KMS-11 (cell line): ENCODE measurements at regions not wholly inside any gene's neighbourhood (a gene's known extent, or its start where the extent isn't known, plus 50 kb on each side); places are given as distances from the start of the nearest gene placed in this dataset.

ENCODE experiments used
- H2AFZ ChIP-seq: fragments of 200-600 bp; sonication (generic); 2 replicates; pipeline ENCODE4 v1.6.1; 2016; ENCODE audit warnings: antibody characterized with exemption, mixed run types, low read depth
- H3K27ac ChIP-seq: fragments of 200-600 bp; sonication (generic); 2 replicates; pipeline ENCODE4 v1.6.1; 2016; ENCODE audit warnings: mild to moderate bottlenecking, mixed run types
- H3K27me3 ChIP-seq: fragments of 200-600 bp; sonication (generic); 2 replicates; pipeline ENCODE4 v1.6.1; 2017; ENCODE audit warnings: mild to moderate bottlenecking, low read depth, mixed run types, moderate library complexity; ENCODE audit not compliant: insufficient read depth
- H3K36me3 ChIP-seq: fragments of 200-600 bp; sonication (generic); 2 replicates; pipeline ENCODE4 v1.6.1; 2017; ENCODE audit warnings: mild to moderate bottlenecking, mixed run types; ENCODE audit not compliant: insufficient read depth
- H3K4me1 ChIP-seq: fragments of 200-600 bp; sonication (generic); 2 replicates; pipeline ENCODE4 v1.6.1; 2016; ENCODE audit warnings: mild to moderate bottlenecking, low read depth, mixed run types; ENCODE audit not compliant: poor library complexity, severe bottlenecking
- H3K4me2 ChIP-seq: fragments of 200-600 bp; sonication (generic); 2 replicates; pipeline ENCODE4 v1.7.0; 2016; ENCODE audit warnings: mild to moderate bottlenecking, mixed run types
- H3K4me3 ChIP-seq: fragments of 200-600 bp; sonication (generic); IDR thresholded peaks from 2 replicates; pipeline ENCODE4 v1.6.1; 2017; ENCODE audit warnings: low read depth, low read length, mixed read lengths; ENCODE audit not compliant: insufficient read depth
- H3K79me2 ChIP-seq: fragments of 200-600 bp; sonication (generic); 2 replicates; pipeline ENCODE4 v1.6.1; 2016; ENCODE audit warnings: low read depth, mixed run types; ENCODE audit not compliant: insufficient read depth
- H3K9ac ChIP-seq: fragments of 200-600 bp; sonication (generic); 2 replicates; pipeline ENCODE4 v1.6.1; 2016; ENCODE audit warnings: mild to moderate bottlenecking, mixed run types
- H4K20me1 ChIP-seq: fragments of 200-600 bp; sonication (generic); 2 replicates; pipeline ENCODE4 v1.6.1; 2016; ENCODE audit warnings: mild to moderate bottlenecking, mixed run types; ENCODE audit not compliant: insufficient read depth
- TF ChIP-seq, protein P1 (sequence below): fragments of 200-600 bp; sonication (generic); conservative IDR thresholded peaks from 2 replicates; pipeline ENCODE4 v1.6.1; 2017; ENCODE audit warnings: low read depth, mild to moderate bottlenecking, antibody characterized with exemption, low read length, moderate library complexity, mixed read lengths

DNA sequence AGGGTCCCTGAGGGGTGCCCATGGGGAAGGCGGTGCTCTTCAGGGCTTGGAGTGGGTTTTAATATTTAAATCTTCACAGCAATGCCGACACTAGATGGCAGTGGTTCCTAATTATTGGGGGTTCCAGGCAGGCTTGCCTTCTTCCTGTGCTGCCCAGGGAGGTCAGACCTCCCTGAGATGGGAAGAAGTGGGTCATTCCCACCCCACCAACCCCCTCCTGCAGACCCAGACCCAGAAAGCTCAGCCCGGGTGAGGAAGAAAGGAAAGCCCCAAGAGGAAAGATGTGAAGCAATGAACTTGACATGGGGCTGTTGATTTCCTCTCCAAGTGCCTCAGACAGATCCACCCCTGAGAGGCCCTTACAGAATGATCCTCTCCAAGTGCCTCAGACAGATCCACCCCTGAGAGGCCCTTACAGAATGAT is 85.1 kb upstream of the LANCL2 start:
- no peaks in the 10 kb centered on the region; the same call in 1 of the 2 replicates for H4K20me1 ChIP-seq
- H3K4me3 ChIP-seq, result no peak overlapping the region
- H3K4me2 ChIP-seq, result no peak overlapping the region
- H2AFZ ChIP-seq, result no peak overlapping the region
- H3K79me2 ChIP-seq, result no peaks in the 10 kb centered on the region
- no peaks in the 10 kb centered on the region for H3K27me3 ChIP-seq
- H3K27ac ChIP-seq, result no peak overlapping the region
- no peaks in the 10 kb centered on the region for H3K4me1 ChIP-seq
- no peaks in the 10 kb centered on the region for H3K36me3 ChIP-seq
- H3K9ac ChIP-seq, result no peak overlapping the region
- TF ChIP-seq, protein P1, sequence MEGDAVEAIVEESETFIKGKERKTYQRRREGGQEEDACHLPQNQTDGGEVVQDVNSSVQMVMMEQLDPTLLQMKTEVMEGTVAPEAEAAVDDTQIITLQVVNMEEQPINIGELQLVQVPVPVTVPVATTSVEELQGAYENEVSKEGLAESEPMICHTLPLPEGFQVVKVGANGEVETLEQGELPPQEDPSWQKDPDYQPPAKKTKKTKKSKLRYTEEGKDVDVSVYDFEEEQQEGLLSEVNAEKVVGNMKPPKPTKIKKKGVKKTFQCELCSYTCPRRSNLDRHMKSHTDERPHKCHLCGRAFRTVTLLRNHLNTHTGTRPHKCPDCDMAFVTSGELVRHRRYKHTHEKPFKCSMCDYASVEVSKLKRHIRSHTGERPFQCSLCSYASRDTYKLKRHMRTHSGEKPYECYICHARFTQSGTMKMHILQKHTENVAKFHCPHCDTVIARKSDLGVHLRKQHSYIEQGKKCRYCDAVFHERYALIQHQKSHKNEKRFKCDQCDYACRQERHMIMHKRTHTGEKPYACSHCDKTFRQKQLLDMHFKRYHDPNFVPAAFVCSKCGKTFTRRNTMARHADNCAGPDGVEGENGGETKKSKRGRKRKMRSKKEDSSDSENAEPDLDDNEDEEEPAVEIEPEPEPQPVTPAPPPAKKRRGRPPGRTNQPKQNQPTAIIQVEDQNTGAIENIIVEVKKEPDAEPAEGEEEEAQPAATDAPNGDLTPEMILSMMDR, result peak; percentile 88

DNA sequence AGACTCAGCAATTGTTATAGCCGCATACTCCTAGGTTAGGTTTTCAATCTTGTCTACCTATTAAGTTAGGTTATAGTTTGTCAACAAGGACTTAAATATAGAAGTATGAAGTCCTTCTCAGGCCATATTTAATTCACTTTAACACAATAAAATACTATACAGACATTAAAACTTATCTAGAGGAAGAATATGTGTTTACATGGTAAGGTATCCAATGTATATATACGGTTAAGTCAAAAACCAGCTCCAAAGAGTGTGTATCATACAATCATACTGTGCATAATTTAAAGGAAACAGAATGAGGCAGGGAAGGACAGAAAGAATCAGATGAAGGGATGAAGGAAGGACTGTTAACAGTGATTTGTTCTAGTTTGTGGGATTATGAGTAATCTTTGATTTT is 79.5 kb upstream of the LANCL2 start:
- H3K4me2 ChIP-seq, result no peak overlapping the region
- no peaks in the 10 kb centered on the region for H3K36me3 ChIP-seq
- no peaks in the 10 kb centered on the region; the same call in 1 of the 2 replicates for H4K20me1 ChIP-seq
- H3K9ac ChIP-seq, result no peak overlapping the region
- TF ChIP-seq, protein P1, result no peak
- no peak overlapping the region for H3K4me3 ChIP-seq
- H3K79me2 ChIP-seq, result no peaks in the 10 kb centered on the region
- no peaks in the 10 kb centered on the region for H3K4me1 ChIP-seq
- no peaks in the 10 kb centered on the region for H3K27me3 ChIP-seq
- no peak overlapping the region for H2AFZ ChIP-seq
- H3K27ac ChIP-seq, result no peak overlapping the region

DNA sequence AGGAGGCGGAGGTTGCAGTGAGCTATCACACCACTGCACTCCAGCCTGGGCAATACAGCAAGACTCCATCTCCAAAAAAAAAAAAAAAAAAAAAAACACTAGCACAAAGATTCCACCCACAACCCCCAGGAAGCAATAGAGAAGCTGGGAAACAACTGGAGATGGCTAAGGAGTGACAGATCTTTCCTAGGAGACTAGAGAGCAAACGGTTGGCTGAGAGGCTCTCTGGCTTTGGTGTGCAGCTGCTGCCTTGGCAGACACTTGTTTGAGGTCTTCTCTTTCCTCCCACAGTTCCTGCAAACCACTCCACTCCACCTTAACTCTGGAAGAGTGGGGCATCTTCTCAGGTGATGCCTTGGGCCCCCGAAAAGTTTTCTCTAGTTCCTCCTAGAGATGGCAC is 78.5 kb upstream of the LANCL2 start:
- Histone ChIP-seq H3K9ac (no peak overlapping the region), H3K27ac (no peak overlapping the region), H3K36me3 (no peaks in the 10 kb centered on the region), H4K20me1 (no peaks in the 10 kb centered on the region), H3K4me1 (no peaks in the 10 kb centered on the region), H3K27me3 (no peaks in the 10 kb centered on the region), H3K4me3 (no peak overlapping the region), H3K4me2 (no peak overlapping the region), H3K79me2 (no peaks in the 10 kb centered on the region), H2AFZ (no peak overlapping the region)
- TF ChIP-seq, protein P1, result no peak

DNA sequence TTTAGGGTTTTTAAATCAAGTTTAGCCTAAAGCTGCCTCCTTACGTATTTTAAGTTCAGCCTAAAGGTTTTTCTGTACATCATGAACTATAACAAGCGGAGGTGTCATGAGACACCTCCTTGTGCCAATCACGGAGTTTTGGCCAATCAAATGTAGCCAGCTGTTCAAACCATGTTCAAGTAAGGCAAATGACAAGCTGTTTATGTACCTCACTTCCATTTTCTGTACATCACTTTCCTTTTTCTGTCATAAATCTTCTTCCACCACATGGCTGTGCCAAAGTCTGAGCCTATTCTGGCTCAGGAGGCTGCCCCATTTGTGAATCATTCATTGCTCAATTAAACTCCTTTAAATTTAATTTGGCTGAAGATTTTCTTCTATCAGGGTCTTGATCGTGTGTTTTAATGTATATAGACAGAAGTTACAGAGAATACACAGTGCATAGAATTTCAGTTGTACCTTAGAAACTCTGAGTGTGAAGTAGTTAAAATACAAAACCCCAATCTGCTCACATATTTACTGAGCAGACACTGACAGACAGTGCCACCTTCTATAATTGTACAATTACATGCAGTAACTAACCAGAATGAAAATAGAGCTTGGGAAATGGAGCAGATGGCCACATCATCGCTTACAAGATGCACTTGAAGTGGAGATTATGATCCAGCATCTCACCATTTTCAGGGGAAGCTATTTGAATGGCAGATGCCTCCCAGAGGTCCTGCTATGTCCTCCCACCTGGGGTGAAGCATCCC is 76.9 kb upstream of the LANCL2 start:
- H3K79me2 ChIP-seq, result no peaks in the 10 kb centered on the region
- TF ChIP-seq, protein P1, result no peak
- no peaks in the 10 kb centered on the region for H3K36me3 ChIP-seq
- no peak overlapping the region for H3K9ac ChIP-seq
- no peak overlapping the region for H3K4me3 ChIP-seq
- no peak overlapping the region for H3K4me2 ChIP-seq
- H3K27ac ChIP-seq, result no peak overlapping the region
- no peak overlapping the region for H2AFZ ChIP-seq
- H3K27me3 ChIP-seq, result no peaks in the 10 kb centered on the region
- no peaks in the 10 kb centered on the region for H3K4me1 ChIP-seq
- H4K20me1 ChIP-seq, result no peaks in the 10 kb centered on the region
